HG03280 (cell line): ENCODE measurements at regions not wholly inside any gene's neighbourhood (a gene's known extent, or its start where the extent isn't known, plus 50 kb on each side); places are given as distances from the start of the nearest gene placed in this dataset.

Source experiments
- ATAC-seq: cut with Tn5 transposase; IDR thresholded peaks from one replicate; pipeline ENCODE4 v1.9.1; 2021; ENCODE audit warnings: mild to moderate bottlenecking, moderate library complexity; ENCODE audit not compliant: unreplicated experiment

- no peak for ATAC-seq
Observed at GRCh38 chr4:176898791-176899190, 106.1 kb upstream of the VEGFC start.

GRCh38 chr4:176902710-176903323 is 110.1 kb upstream of the VEGFC start:
- ATAC-seq: peak; percentile 97

- no peak for ATAC-seq
Observed at GRCh38 chr4:176906709-176907108, 114.0 kb upstream of the VEGFC start.

- no peak for ATAC-seq
Observed at GRCh38 chr4:176910646-176911045, 117.9 kb upstream of the VEGFC start.

GRCh38 chr4:176919631-176920030 is 126.9 kb upstream of the VEGFC start:
- no peak for ATAC-seq

- no peak for ATAC-seq
Observed at GRCh38 chr4:176920694-176921093, 128.0 kb upstream of the VEGFC start.

GRCh38 chr4:176921256-176921655 is 128.5 kb upstream of the VEGFC start:
- ATAC-seq: no peak

- ATAC-seq: no peak
Observed at GRCh38 chr4:176924238-176924637, 131.5 kb upstream of the VEGFC start.

GRCh38 chr4:176925962-176926361 is 133.2 kb upstream of the VEGFC start:
- no peak for ATAC-seq

- no peak for ATAC-seq
Observed at GRCh38 chr4:176927117-176927516, 134.4 kb upstream of the VEGFC start.

- ATAC-seq: no peak
Observed at GRCh38 chr4:176927664-176928063, 134.9 kb upstream of the VEGFC start.

GRCh38 chr4:176939445-176939844 is 146.7 kb upstream of the VEGFC start:
- ATAC-seq: no peak

- ATAC-seq: no peak
Observed at GRCh38 chr4:176945334-176945733, 152.6 kb upstream of the VEGFC start.

- ATAC-seq: no peak
Observed at GRCh38 chr4:176949029-176949428, 156.3 kb upstream of the VEGFC start.

- no peak for ATAC-seq
Observed at GRCh38 chr4:176953021-176953420, 160.3 kb upstream of the VEGFC start.

- no peak for ATAC-seq
Observed at GRCh38 chr4:176957353-176958118, 164.8 kb upstream of the VEGFC start.

- no peak for ATAC-seq
Observed at GRCh38 chr4:176959980-176960379, 167.3 kb upstream of the VEGFC start.

- ATAC-seq: no peak
Observed at GRCh38 chr4:176963121-176963520, 170.4 kb upstream of the VEGFC start.

GRCh38 chr4:176964116-176964691 is 171.5 kb upstream of the VEGFC start:
- no peak for ATAC-seq

- no peak for ATAC-seq
Observed at GRCh38 chr4:176967586-176967985, 174.9 kb upstream of the VEGFC start.

- no peak for ATAC-seq
Observed at GRCh38 chr4:176968094-176968493, 175.4 kb upstream of the VEGFC start.

- no peak for ATAC-seq
Observed at GRCh38 chr4:176969011-176969410, 176.3 kb upstream of the VEGFC start.
